Transverse colon (tissue), 4 donors: ENCODE measurements at regions not wholly inside any gene's neighbourhood (a gene's known extent, or its start where the extent isn't known, plus 50 kb on each side); places are given as distances from the start of the nearest gene placed in this dataset.

Source experiments
- CTCF ChIP-seq, 5 experiments: fragments of 200-600 bp in 3 of 5; fragments of 450-650 bp in 2 of 5; sonication (generic) in 3 of 5; IDR thresholded peaks; 1 replicate in 2 of 5; 2 replicates in 3 of 5; pipeline ENCODE4 v1.5.1; 2016 to 2017; ENCODE audit warnings: antibody characterized with exemption in 5 of 5, inconsistent platforms in 3 of 5, mild to moderate bottlenecking in 2 of 5, moderate library complexity in 1 of 5
- POLR2AphosphoS5 ChIP-seq, 3 donors: sonication (generic); formaldehyde crosslinking; IDR thresholded peaks; one replicate each; pipeline ENCODE4 v1.6.1; 2016; ENCODE audit warnings: antibody characterized with exemption in 3 of 3

GRCh38 chr10:78746155-78746763 lies 322.5 kb upstream of the ZMIZ1 start:
- TF ChIP-seq CTCF (IDR thresholded peaks at IDR 0.05) (no peak), POLR2AphosphoS5 (IDR thresholded peaks at IDR 0.05) (no peak)
